GM10248 (cell line): ENCODE measurements at regions not wholly inside any gene's neighbourhood (a gene's known extent, or its start where the extent isn't known, plus 50 kb on each side); places are given as distances from the start of the nearest gene placed in this dataset.

Source experiments
- CTCF ChIA-PET: fragments of 300-600 bp; sonication (Branson Sonifier 250); formaldehyde crosslinking; extraction: SDS; loops from one replicate; lab custom pipeline; 2021; ENCODE audit warnings: antibody characterized with exemption; lab: Yijun Ruan, JAX
- POLR2A ChIA-PET: fragments of 350-650 bp; sonication (Branson Sonifier 250); formaldehyde crosslinking; extraction: SDS; loops from one replicate; lab custom pipeline; 2020; ENCODE audit warnings: antibody characterized with exemption; lab: Yijun Ruan, JAX
- DNase-seq: peaks from one replicate; pipeline ENCODE4 v3.0.0; 2012; ENCODE audit errors: extremely low spot score
- TF ChIP-seq, protein P1 (sequence below): IDR thresholded peaks from 2 replicates; pipeline ENCODE4 v1.5.1; 2012; ENCODE audit warnings: mild to moderate bottlenecking, low read depth; ENCODE audit errors: extremely low read depth, missing control alignments, control extremely low read depth

- TF ChIP-seq, protein P1, sequence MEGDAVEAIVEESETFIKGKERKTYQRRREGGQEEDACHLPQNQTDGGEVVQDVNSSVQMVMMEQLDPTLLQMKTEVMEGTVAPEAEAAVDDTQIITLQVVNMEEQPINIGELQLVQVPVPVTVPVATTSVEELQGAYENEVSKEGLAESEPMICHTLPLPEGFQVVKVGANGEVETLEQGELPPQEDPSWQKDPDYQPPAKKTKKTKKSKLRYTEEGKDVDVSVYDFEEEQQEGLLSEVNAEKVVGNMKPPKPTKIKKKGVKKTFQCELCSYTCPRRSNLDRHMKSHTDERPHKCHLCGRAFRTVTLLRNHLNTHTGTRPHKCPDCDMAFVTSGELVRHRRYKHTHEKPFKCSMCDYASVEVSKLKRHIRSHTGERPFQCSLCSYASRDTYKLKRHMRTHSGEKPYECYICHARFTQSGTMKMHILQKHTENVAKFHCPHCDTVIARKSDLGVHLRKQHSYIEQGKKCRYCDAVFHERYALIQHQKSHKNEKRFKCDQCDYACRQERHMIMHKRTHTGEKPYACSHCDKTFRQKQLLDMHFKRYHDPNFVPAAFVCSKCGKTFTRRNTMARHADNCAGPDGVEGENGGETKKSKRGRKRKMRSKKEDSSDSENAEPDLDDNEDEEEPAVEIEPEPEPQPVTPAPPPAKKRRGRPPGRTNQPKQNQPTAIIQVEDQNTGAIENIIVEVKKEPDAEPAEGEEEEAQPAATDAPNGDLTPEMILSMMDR: no peak
- ChIA-PET POLR2A (no interaction called here), CTCF (no interaction called here)
- no peak for DNase-seq
These were observed 908.4 kb downstream of the KCNJ18 start for GRCh38 chr17:22600644-22601298.
